Neuronal stem cell (in vitro differentiated cells): ENCODE measurements at regions not wholly inside any gene's neighbourhood (a gene's known extent, or its start where the extent isn't known, plus 50 kb on each side); places are given as distances from the start of the nearest gene placed in this dataset.
A peak's percentile ranks its signal among the peaks of the same experiment; 100 is the strongest.
"Not testable (repeated sequence)": the region's sequence is repeated elsewhere in the genome, so short reads cannot be mapped to it uniquely, and the experiment has no call there.

Source experiments
- DNase-seq: peaks from one replicate; pipeline ENCODE4 v3.0.0-alpha.2; 2013; ENCODE audit warnings: low spot score
- H2AFZ ChIP-seq: one replicate; pipeline ENCODE4 v1.6.1; 2013; ENCODE audit warnings: mild to moderate bottlenecking, low read length, inconsistent platforms
- H2AK5ac ChIP-seq: 2 replicates; pipeline ENCODE4 v1.6.1; 2013; ENCODE audit warnings: low read depth, mild to moderate bottlenecking, inconsistent platforms, low read length, moderate library complexity, mixed read lengths
- H2BK120ac ChIP-seq: 2 replicates; pipeline ENCODE4 v1.6.1; 2013; ENCODE audit warnings: low read depth, mild to moderate bottlenecking, inconsistent platforms, low read length, moderate library complexity, mixed read lengths
- H2BK12ac ChIP-seq: one replicate; pipeline ENCODE4 v1.6.1; 2013; ENCODE audit warnings: low read length, inconsistent platforms
- H2BK15ac ChIP-seq: 2 replicates; pipeline ENCODE4 v1.6.1; 2013; ENCODE audit warnings: mild to moderate bottlenecking, low read length, inconsistent platforms, mixed read lengths
- H2BK5ac ChIP-seq: one replicate; pipeline ENCODE4 v1.6.1; 2013; ENCODE audit warnings: inconsistent platforms, mild to moderate bottlenecking, low read length, moderate library complexity
- H3K14ac ChIP-seq: one replicate; pipeline ENCODE4 v1.6.1; 2013; ENCODE audit warnings: low read length, inconsistent platforms
- H3K18ac ChIP-seq: 2 replicates; pipeline ENCODE4 v1.6.1; 2013; ENCODE audit warnings: low read length, inconsistent platforms
- H3K23ac ChIP-seq: 2 replicates; pipeline ENCODE4 v1.6.1; 2013; ENCODE audit warnings: low read depth, mild to moderate bottlenecking, mixed read lengths, low read length, inconsistent platforms; ENCODE audit not compliant: poor library complexity
- H3K27ac ChIP-seq: replicated peaks from 3 replicates; pipeline ENCODE4 v1.5.1; 2013; ENCODE audit warnings: low read length, inconsistent platforms
- H3K27me3 ChIP-seq, 3 experiments: 2 replicates each; pipeline ENCODE4 v1.6.1; 2013; ENCODE audit warnings: low read length in 3 of 3, mild to moderate bottlenecking in 2 of 3, inconsistent platforms in 1 of 3, low read depth in 1 of 3, mixed read lengths in 1 of 3, moderate library complexity in 1 of 3; ENCODE audit not compliant: control insufficient read depth in 3 of 3, insufficient read depth in 3 of 3
- H3K36me3 ChIP-seq, 2 donors: replicated peaks in 1 of 2; 2 replicates each; pipeline ENCODE4 v1.6.1; 2013; ENCODE audit warnings: low read length in 2 of 2; ENCODE audit not compliant: control insufficient read depth in 2 of 2, insufficient read depth in 2 of 2
- H3K4ac ChIP-seq: 2 replicates; pipeline ENCODE4 v1.6.1; 2013; ENCODE audit warnings: inconsistent platforms, mild to moderate bottlenecking, low read length, moderate library complexity
- H3K4me1 ChIP-seq, 2 donors: 1 replicate in 1 of 2; 2 replicates in 1 of 2; pipeline ENCODE4 v1.6.1; 2013; ENCODE audit warnings: low read length in 2 of 2, low read depth in 1 of 2; ENCODE audit not compliant: control insufficient read depth in 2 of 2, insufficient read depth in 1 of 2
- H3K4me2 ChIP-seq: one replicate; pipeline ENCODE4 v1.6.1; 2013; ENCODE audit warnings: mild to moderate bottlenecking, low read length, inconsistent platforms; ENCODE audit not compliant: insufficient read depth, poor library complexity, severe bottlenecking
- H3K4me3 ChIP-seq, 2 donors: 2 replicates each; pipeline ENCODE4 v1.5.1; 2013; ENCODE audit warnings: low read length in 2 of 2, mild to moderate bottlenecking in 2 of 2, inconsistent platforms in 1 of 2, moderate library complexity in 1 of 2
- H3K79me1 ChIP-seq: one replicate; pipeline ENCODE4 v1.6.1; 2013; ENCODE audit warnings: low read depth, mild to moderate bottlenecking, inconsistent platforms, low read length, moderate library complexity
- H3K9ac ChIP-seq: one replicate; pipeline ENCODE4 v1.6.1; 2013; ENCODE audit warnings: mild to moderate bottlenecking, low read depth, low read length, inconsistent platforms; ENCODE audit not compliant: poor library complexity
- H3K9me3 ChIP-seq, 2 donors: replicated peaks in 1 of 2; 2 replicates each; pipeline versions ENCODE3 to v1.6.1; 2013; ENCODE audit warnings: low read length in 2 of 2, mild to moderate bottlenecking in 2 of 2, inconsistent platforms in 1 of 2, low read depth in 1 of 2, mixed read lengths in 1 of 2, moderate library complexity in 1 of 2; ENCODE audit not compliant: control insufficient read depth in 2 of 2, insufficient read depth in 1 of 2
- H4K8ac ChIP-seq: one replicate; pipeline ENCODE4 v1.6.1; 2013; ENCODE audit warnings: low read depth, mild to moderate bottlenecking, inconsistent platforms, low read length, moderate library complexity
- H4K91ac ChIP-seq: one replicate; pipeline ENCODE4 v1.6.1; 2013; ENCODE audit warnings: low read length, low read depth, mild to moderate bottlenecking, inconsistent platforms; ENCODE audit not compliant: poor library complexity
- WGBS, 2 donors: extraction: QIAGEN DNeasy Blood & Tissue Kit; methylation state at CpG; one replicate each; pipeline ENCODE4 v1.1.7; 2013; ENCODE audit warnings: missing lambda C conversion rate in 2 of 2, mixed read lengths in 1 of 2; ENCODE audit not compliant: insufficient read length in 2 of 2, insufficient replicate concordance in 1 of 2; ENCODE audit errors: extremely low coverage in 2 of 2; 5-methylcytosine and 5-hydroxymethylcytosine counted together

DNA sequence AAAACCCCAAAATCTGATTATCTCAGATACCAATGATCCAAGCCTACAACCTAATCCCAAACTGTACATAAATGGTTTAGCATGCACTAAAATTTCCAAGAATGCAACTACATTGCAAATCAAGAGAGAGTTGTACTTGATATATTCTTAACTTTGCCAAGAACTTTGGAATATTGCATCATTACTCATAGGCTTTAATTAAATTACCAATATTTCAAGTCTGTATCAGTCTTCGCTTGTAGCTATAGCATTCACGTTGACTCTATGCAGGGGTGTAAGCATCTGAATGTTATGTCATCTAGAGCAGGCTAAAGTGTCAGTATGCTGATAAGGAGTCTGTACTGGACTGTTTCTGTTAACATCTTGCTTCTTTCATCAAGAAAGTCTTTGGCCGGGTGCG lies 56.3 kb downstream of the FOXI3 start:
- Histone ChIP-seq H3K4me1 (peaks cover 0 to 5% of the 10 kb centered on the region in 2 donors), H2BK5ac (no peak overlapping the region), H2AK5ac (no peak overlapping the region), H3K9ac (no peak overlapping the region), H3K23ac (no peak overlapping the region), H3K27me3 (no peaks in the 10 kb centered on the region), H3K9me3 (no peaks in the 10 kb centered on the region), H4K91ac (no peak overlapping the region), H3K36me3 (no peaks in the 10 kb centered on the region), H2BK15ac (no peak overlapping the region), H3K27ac (no peak overlapping the region), H3K18ac (no peak overlapping the region), H3K14ac (no peak overlapping the region), H2AFZ (no peak overlapping the region), H2BK12ac (no peak overlapping the region), H2BK120ac (no peak overlapping the region), H3K79me1 (peaks cover 1% of the 10 kb centered on the region), H4K8ac (no peak overlapping the region), H3K4me2 (no peak overlapping the region), H3K4ac (no peak overlapping the region), H3K4me3 (no peak overlapping the region)
- WGBS, 2 donors: no CpG with 5 or more reads among the region's 4 CpGs
- DNase-seq: no peak

DNA sequence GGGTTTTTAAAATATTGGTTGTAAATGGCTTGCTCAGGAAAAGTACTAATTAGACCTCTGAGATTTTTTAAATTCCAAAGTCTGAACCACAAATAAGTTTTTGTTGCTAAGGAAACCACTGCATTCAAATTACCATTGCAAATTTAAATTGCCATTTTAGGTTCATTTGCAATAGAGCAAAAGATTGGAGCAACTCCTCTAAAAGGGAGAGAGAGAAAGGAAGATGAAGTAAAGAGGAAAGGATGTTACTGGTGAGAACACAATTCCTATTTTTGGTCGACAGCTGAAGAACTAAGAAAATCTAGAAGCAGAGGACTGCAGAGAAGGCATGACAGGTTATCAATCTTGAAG lies 74.9 kb downstream of the FOXI3 start:
- H3K23ac ChIP-seq: no peak overlapping the region
- no peak overlapping the region for H3K9ac ChIP-seq
- WGBS, 2 donors: no CpG with 5 or more reads among the region's 1 CpG

DNA sequence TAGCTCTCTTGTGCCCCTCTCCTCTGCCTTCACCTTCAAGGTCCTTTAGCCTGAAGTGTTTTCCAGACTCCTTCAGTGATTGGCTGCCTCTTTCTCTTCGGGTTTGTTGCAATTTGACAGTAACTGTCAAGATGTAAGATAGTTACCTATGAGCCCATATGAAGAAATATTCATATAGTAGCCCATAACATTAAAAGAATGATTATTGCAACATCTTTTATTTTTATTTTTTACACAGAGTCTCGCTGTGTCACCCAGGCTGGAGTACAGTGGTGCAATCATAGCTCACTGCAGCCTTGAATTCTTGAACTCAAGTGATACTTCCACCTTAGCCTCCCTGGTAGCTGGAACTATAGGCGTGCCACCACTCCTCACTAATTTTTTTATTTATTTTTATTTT lies 80.5 kb downstream of the FOXI3 start:
- Histone ChIP-seq H4K91ac (no peak overlapping the region), H2AFZ (no peak overlapping the region), H3K36me3 (no peaks in the 10 kb centered on the region), H3K4me3 (no peak overlapping the region), H2BK12ac (no peak overlapping the region), H3K4me1 (peaks cover 0 to 4% of the 10 kb centered on the region in 2 donors), H3K79me1 (no peaks in the 10 kb centered on the region), H2AK5ac (no peak overlapping the region), H3K4ac (no peak overlapping the region), H3K18ac (no peak overlapping the region), H4K8ac (no peak overlapping the region), H3K14ac (no peak overlapping the region), H3K4me2 (no peak overlapping the region), H3K23ac (no peak overlapping the region), H2BK5ac (no peak overlapping the region), H3K9ac (no peak overlapping the region), H3K27me3 (no peaks in the 10 kb centered on the region), H2BK120ac (no peak overlapping the region), H3K27ac (no peak overlapping the region), H2BK15ac (no peak overlapping the region), H3K9me3 (no peaks in the 10 kb centered on the region)
- no CpG with 5 or more reads among the region's 3 CpGs for WGBS, 2 donors
- DNase-seq: no peak

More for the DNA sequence above, 74.9 kb downstream of the FOXI3 start:
- Histone ChIP-seq H3K4me3 (no peak overlapping the region), H2BK12ac (no peak overlapping the region), H2AK5ac (no peak overlapping the region), H3K79me1 (no peaks in the 10 kb centered on the region), H2BK15ac (no peak overlapping the region), H2BK120ac (no peak overlapping the region), H3K4ac (no peak overlapping the region), H2AFZ (no peak overlapping the region), H3K18ac (no peak overlapping the region), H3K9me3 (no peaks in the 10 kb centered on the region), H3K4me2 (no peak overlapping the region), H3K27ac (no peak overlapping the region), H2BK5ac (no peak overlapping the region), H3K27me3 (no peaks in the 10 kb centered on the region), H3K14ac (no peak overlapping the region), H4K8ac (no peak overlapping the region), H4K91ac (no peak overlapping the region), H3K36me3 (no peaks in the 10 kb centered on the region), H3K4me1 (peaks cover 0 to 4% of the 10 kb centered on the region in 2 donors)
- DNase-seq: no peak

DNA sequence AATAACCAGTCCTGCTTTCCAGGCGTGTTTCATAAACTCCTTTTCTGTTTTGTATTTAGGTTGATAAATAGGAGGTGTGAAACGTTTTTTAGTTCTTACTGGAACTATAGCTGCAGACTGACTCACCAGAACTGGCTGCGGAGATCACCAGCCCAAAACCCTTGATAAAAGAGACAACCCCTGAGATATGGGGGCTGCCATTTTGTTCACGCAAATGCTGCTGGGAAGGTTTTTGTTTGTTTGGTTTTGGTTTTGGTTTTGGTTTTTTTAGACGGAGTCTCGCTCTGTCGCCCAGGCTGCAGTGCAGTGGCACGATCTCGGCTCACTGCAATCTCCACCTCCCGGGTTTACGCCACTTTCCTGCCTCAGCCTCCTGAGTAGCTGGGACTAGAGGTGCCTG lies 87.1 kb downstream of the FOXI3 start:
- not testable (repeated sequence) for H3K4ac ChIP-seq, DNase-seq, H2BK5ac ChIP-seq, H3K27me3 ChIP-seq, H3K36me3 ChIP-seq, H2BK120ac ChIP-seq, H3K4me1 ChIP-seq, H3K4me2 ChIP-seq, H3K4me3 ChIP-seq, H3K23ac ChIP-seq, H3K27ac ChIP-seq, H3K14ac ChIP-seq, H3K79me1 ChIP-seq, H3K9ac ChIP-seq, H4K91ac ChIP-seq, H3K9me3 ChIP-seq, H4K8ac ChIP-seq, H2BK12ac ChIP-seq, H2AK5ac ChIP-seq, H2BK15ac ChIP-seq, H3K18ac ChIP-seq
- peak overlapping the region; percentile 17 for H2AFZ ChIP-seq
- no CpG with 5 or more reads among the region's 11 CpGs for WGBS, 2 donors
